Sigmoid colon (tissue), 6 donors: ENCODE measurements at regions not wholly inside any gene's neighbourhood (a gene's known extent, or its start where the extent isn't known, plus 50 kb on each side); places are given as distances from the start of the nearest gene placed in this dataset.

ENCODE experiments used
- DNase-seq: peaks from one replicate; pipeline ENCODE4 v3.0.0-alpha.2; 2019
- H3K27ac ChIP-seq, 4 donors: fragments of 200-600 bp; sonication (generic); one replicate each; pipeline ENCODE4 v1.5.1; 2016 to 2019; ENCODE audit warnings: mild to moderate bottlenecking in 1 of 4
- H3K27me3 ChIP-seq, 3 donors: fragments of 200-600 bp; sonication (generic); one replicate each; pipeline ENCODE4 v1.5.1; 2019; ENCODE audit warnings: mild to moderate bottlenecking in 1 of 3
- H3K36me3 ChIP-seq, 4 donors: fragments of 200-600 bp; sonication (generic); one replicate each; pipeline ENCODE4 v1.5.1; 2016 to 2019
- H3K4me1 ChIP-seq, 4 donors: fragments of 200-600 bp; sonication (generic); one replicate each; pipeline ENCODE4 v1.5.1; 2017 to 2019
- H3K4me3 ChIP-seq, 4 donors: fragments of 200-600 bp; sonication (generic); one replicate each; pipeline ENCODE4 v1.5.1; 2017 to 2019; ENCODE audit warnings: mild to moderate bottlenecking in 2 of 4, moderate library complexity in 1 of 4
- H3K9me3 ChIP-seq, 4 donors: fragments of 200-600 bp in 3 of 4; sonication (generic) in 3 of 4; one replicate each; pipeline versions ENCODE4 v1.5.1 to v1.6.1; 2013 to 2019
- EP300 ChIP-seq, 4 donors: sonication (generic); formaldehyde crosslinking; IDR thresholded peaks; one replicate each; pipeline ENCODE4 v1.6.1; 2017; ENCODE audit warnings: antibody characterized with exemption in 4 of 4
- POLR2A ChIP-seq, 2 donors: fragments of 450-650 bp; IDR thresholded peaks; one replicate each; pipeline ENCODE4 v1.6.1; 2016; ENCODE audit warnings: antibody characterized with exemption in 2 of 2, mild to moderate bottlenecking in 2 of 2, moderate library complexity in 2 of 2
- POLR2AphosphoS5 ChIP-seq, 4 donors: sonication (generic); formaldehyde crosslinking; IDR thresholded peaks; one replicate each; pipeline ENCODE4 v1.6.1; 2017; ENCODE audit warnings: antibody characterized with exemption in 4 of 4
- WGBS, 2 donors: extraction: QIAGEN DNeasy Blood & Tissue Kit; methylation state at CpG; one replicate each; pipeline ENCODE4 v1.1.7; 2013; 5-methylcytosine and 5-hydroxymethylcytosine counted together
- intact Hi-C: fragments of 100-400 bp; cut with DNase I; formaldehyde crosslinking; loops from one replicate; pipeline ENCODE4 v1.15.1; 2023
- TF ChIP-seq, protein P1 (sequence below), 4 experiments: fragments of 450-650 bp in 3 of 4; fragments of 200-600 bp in 1 of 4; IDR thresholded peaks; one replicate each; pipeline ENCODE4 v1.5.1; 2016 to 2019; ENCODE audit warnings: antibody characterized with exemption in 4 of 4, mild to moderate bottlenecking in 3 of 4, moderate library complexity in 2 of 4
- donor health status: healthy with polysubstance abuse.
- donor health status: healthy.

DNA sequence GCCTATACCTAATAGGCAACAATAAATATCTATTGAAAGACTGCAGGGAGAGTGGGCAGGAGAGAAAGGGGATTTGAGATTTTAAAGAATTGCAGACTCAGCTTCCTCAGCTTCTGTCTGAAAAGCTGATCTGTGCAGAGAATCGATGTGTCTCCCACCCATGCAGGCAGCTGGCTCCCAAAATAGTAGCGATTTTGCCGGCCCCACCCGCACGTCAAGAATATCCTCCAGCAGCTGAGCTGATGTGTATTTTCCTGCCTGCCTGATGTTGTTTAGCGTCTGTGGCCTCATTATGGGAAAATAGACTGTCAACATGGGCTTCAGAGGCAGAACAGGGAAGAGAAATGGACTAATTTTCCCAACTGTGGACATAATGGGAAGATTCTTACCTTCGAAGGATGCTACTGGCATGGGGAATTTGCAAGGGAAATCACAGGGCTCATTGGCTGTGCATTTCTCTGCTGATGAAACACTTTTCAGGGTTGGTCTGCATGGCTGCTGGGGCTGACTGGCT, 699.8 kb downstream of the PTPRU start:
- intact Hi-C loops = no loop called here
- H3K27ac ChIP-seq = no peak overlapping the region
- TF ChIP-seq POLR2A (IDR thresholded peaks at IDR 0.05) = no peak
- TF ChIP-seq EP300 (IDR thresholded peaks at IDR 0.05) = no peak
- TF ChIP-seq, protein P1, sequence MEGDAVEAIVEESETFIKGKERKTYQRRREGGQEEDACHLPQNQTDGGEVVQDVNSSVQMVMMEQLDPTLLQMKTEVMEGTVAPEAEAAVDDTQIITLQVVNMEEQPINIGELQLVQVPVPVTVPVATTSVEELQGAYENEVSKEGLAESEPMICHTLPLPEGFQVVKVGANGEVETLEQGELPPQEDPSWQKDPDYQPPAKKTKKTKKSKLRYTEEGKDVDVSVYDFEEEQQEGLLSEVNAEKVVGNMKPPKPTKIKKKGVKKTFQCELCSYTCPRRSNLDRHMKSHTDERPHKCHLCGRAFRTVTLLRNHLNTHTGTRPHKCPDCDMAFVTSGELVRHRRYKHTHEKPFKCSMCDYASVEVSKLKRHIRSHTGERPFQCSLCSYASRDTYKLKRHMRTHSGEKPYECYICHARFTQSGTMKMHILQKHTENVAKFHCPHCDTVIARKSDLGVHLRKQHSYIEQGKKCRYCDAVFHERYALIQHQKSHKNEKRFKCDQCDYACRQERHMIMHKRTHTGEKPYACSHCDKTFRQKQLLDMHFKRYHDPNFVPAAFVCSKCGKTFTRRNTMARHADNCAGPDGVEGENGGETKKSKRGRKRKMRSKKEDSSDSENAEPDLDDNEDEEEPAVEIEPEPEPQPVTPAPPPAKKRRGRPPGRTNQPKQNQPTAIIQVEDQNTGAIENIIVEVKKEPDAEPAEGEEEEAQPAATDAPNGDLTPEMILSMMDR (IDR thresholded peaks at IDR 0.05) = no peak

DNA sequence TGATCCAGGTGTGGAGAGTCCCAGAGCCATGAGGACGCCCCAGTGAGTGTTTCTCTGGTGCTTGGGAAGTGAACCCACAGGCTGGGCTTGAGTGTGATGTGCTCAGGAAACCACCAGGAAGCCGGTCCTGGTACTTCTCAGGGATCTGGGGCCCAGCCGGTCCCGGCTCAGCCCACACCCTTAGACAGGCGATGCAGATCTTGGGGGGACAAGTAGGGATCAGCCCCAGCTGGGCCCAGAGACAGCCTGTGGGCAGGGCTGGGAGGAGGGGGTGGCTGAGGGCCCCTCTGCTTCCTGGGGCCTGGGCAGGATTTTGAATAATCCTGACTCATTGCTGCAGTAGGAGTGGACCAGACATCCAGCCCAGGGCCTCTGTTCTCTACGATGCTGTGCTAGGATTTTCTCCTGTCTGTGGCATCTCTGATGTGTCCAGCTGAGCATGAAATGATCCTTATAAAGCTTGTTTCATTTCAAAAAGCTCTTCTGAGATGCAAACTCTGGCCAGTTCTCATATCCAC, 698.0 kb downstream of the PTPRU start:
- peak; percentile 15 for DNase-seq
- intact Hi-C loops = no loop called here
- Histone ChIP-seq H3K36me3 (no peaks in the 10 kb centered on the region), H3K4me3 (no peak overlapping the region), H3K4me1 (no peaks in the 10 kb centered on the region), H3K27ac (no peak overlapping the region), H3K27me3 (peaks cover 0 to 15% (median 10%) of the 10 kb centered on the region in 3 donors), H3K9me3 (no peaks in the 10 kb centered on the region)
- WGBS, 2 donors = 84 to 86% methylated on average over 6 of the region's 6 CpGs
- no peak for TF ChIP-seq POLR2A (IDR thresholded peaks at IDR 0.05)
- TF ChIP-seq POLR2AphosphoS5 (IDR thresholded peaks at IDR 0.05) = no peak
- no peak for TF ChIP-seq EP300 (IDR thresholded peaks at IDR 0.05)
- TF ChIP-seq, protein P1 (IDR thresholded peaks at IDR 0.05) = no peak

More for the DNA sequence above, 699.8 kb downstream of the PTPRU start:
- peaks cover 0 to 15% (median 9%) of the 10 kb centered on the region in 3 donors for H3K27me3 ChIP-seq
- 78 to 82% methylated on average over 7 of the region's 7 CpGs for WGBS, 2 donors
- no peaks in the 10 kb centered on the region for H3K36me3 ChIP-seq
- H3K4me1 ChIP-seq = no peaks in the 10 kb centered on the region
- H3K4me3 ChIP-seq = no peak overlapping the region
- DNase-seq = peak; percentile 15
- H3K9me3 ChIP-seq = no peaks in the 10 kb centered on the region

DNA sequence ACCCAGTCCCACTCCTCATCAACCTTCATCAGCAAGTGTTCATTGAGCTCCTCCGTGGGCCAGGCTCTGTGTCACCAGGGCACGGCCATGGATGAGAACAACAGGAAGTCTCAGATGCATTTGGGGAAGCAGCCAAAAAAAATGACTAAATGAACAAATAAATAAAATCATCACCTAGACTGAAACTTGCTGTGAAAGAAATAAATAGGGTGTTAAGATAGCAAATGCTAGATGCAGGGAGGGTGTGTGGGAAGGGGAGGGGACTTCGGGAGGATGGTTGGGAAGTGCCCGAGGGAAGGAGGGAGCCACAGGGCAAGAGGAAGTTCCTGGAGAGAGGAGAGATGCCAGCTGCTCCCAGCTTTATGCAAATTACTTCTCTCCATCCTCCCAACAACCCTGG, 696.7 kb downstream of the PTPRU start:
- 6 to 11% methylated on average over 4 of the region's 4 CpGs for WGBS, 2 donors
- no peaks in the 10 kb centered on the region for H3K36me3 ChIP-seq
- H3K4me1 ChIP-seq = no peaks in the 10 kb centered on the region
- intact Hi-C loops = no loop called here
- TF ChIP-seq, protein P1 (IDR thresholded peaks at IDR 0.05) = no peak
- no peak for TF ChIP-seq POLR2AphosphoS5 (IDR thresholded peaks at IDR 0.05)
- TF ChIP-seq EP300 (IDR thresholded peaks at IDR 0.05) = no peak
- TF ChIP-seq POLR2A (IDR thresholded peaks at IDR 0.05) = no peak
- H3K4me3 ChIP-seq = no peak overlapping the region
- no peaks in the 10 kb centered on the region for H3K9me3 ChIP-seq
- H3K27ac ChIP-seq = no peak overlapping the region
- peak; percentile 26 for DNase-seq
- peaks cover 0 to 15% (median 10%) of the 10 kb centered on the region in 3 donors for H3K27me3 ChIP-seq

DNA sequence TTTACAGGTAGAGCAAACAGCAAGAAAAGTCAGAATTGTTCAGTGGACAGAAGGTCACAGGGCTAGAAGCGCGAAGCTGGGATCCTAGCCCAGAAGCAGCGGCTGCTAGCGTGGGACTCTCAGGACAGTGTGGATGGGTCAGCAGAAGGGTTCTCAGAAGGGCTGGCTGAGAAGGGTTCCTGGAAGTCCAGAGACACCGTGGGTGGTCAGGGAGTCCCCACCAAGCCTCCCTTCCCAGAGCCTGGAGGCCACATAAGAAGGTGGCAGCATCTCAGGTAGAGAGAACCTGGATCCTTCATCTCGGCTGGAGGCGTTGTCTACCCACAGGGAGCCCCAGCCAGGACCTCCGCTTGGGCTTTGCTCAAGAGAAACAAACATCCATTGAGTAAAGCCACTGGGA, 696.3 kb downstream of the PTPRU start:
- Histone ChIP-seq H3K9me3 (no peaks in the 10 kb centered on the region), H3K27ac (no peak overlapping the region), H3K4me3 (no peak overlapping the region), H3K4me1 (no peaks in the 10 kb centered on the region), H3K36me3 (no peaks in the 10 kb centered on the region), H3K27me3 (peaks cover 0 to 15% (median 10%) of the 10 kb centered on the region in 3 donors)
- DNase-seq = no peak
- whole genome bisulfite sequencing, 2 donors = 78 to 81% methylated on average over 8 of the region's 8 CpGs
- intact Hi-C loops = no loop called here
- TF ChIP-seq POLR2AphosphoS5 (IDR thresholded peaks at IDR 0.05) (no peak), EP300 (IDR thresholded peaks at IDR 0.05) (no peak)

DNA sequence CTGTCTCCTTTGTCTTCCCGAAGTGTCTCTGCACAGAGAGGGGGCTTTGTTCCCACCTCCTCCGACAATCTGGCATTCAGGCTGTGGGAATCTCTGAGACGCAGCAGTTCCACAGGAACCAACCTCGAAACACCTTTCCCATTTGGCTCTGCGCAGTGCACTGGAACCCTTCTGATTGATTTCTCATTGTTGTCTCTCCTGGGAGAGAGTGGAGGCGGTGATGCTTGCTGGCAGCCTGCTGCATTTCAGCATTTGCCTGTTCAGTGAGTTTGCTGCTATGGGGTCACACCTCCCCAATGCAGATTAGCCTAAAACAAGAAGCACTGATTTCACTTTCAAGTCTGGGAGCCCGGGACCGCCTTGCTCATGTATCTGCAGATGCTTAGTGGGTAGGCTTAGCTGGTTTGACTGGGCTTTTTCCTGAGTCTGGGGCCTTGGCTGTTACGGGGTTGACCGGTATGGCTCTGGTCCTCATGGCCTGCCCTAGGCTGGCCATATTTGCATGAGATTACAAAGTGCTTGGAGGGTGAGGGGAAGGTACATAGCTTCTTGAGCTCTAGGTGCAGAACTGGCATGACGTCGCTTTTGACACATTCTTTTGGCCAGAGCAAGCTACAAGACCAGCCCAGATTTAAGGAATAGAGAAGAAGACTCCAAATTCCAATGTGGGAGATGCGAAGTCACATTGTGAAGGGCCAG, 695.3 kb downstream of the PTPRU start:
- Histone ChIP-seq H3K4me1 (no peaks in the 10 kb centered on the region), H3K27me3 (peaks cover 0 to 19% (median 10%) of the 10 kb centered on the region in 3 donors), H3K9me3 (no peaks in the 10 kb centered on the region), H3K4me3 (no peak overlapping the region), H3K36me3 (no peaks in the 10 kb centered on the region), H3K27ac (no peak overlapping the region)
- WGBS, 2 donors = 78% methylated on average over 13 of the region's 13 CpGs
- no peak for DNase-seq
- TF ChIP-seq POLR2A (IDR thresholded peaks at IDR 0.05) (no peak), EP300 (IDR thresholded peaks at IDR 0.05) (no peak), POLR2AphosphoS5 (IDR thresholded peaks at IDR 0.05) (no peak)
- TF ChIP-seq, protein P1 (IDR thresholded peaks at IDR 0.05) = no peak
- intact Hi-C loops = no loop called here
